ENCODE measurements at regions not wholly inside any gene's neighbourhood (a gene's known extent, or its start where the extent isn't known, plus 50 kb on each side); places are given as distances from the start of the nearest gene placed in this dataset.

- Histone ChIP-seq H3K4me2 (ENCODE audit: extremely low read depth, insufficient read depth, low read length) (no peak overlapping the region), H4K20me1 (ENCODE audit: control insufficient read depth, extremely low read depth, insufficient read depth, low read length) (no peaks in the 10 kb centered on the region), H3K4me3 (replicated peaks in 1 of 4; ENCODE audit: control extremely low read depth in 1 of 4, insufficient read depth in 1 of 4, low read depth in 3 of 4, low read length in 4 of 4) (no peak overlapping the region), H3K27ac (ENCODE audit: insufficient read depth, low read length) (no peak overlapping the region), H3K27me3 (ENCODE audit: control insufficient read depth, insufficient read depth, low read length) (peaks cover 6% of the 10 kb centered on the region), H3K9me3 (ENCODE audit: control insufficient read depth, insufficient read depth, low read depth, low read length) (no peaks in the 10 kb centered on the region), H3K79me2 (ENCODE audit: control insufficient read depth, insufficient read depth, low read length) (no peaks in the 10 kb centered on the region), H3K9ac (ENCODE audit: insufficient read depth, low read length) (no peak overlapping the region), H3K4me1 (ENCODE audit: control insufficient read depth, extremely low read depth, insufficient read depth, low read length) (no peaks in the 10 kb centered on the region), H2AFZ (ENCODE audit: low read length) (no peak overlapping the region), H3K36me3 (ENCODE audit: control insufficient read depth, insufficient read depth, low read length) (no peaks in the 10 kb centered on the region)
- no peak for DNase-seq (ENCODE audit: low read depth in 2 of 2)
- TF ChIP-seq CTCF (conservative IDR thresholded peaks at IDR 0.05 in 1 of 2, IDR thresholded peaks at IDR 0.05 in 1 of 2; ENCODE audit: low read depth in 1 of 2, low read length in 2 of 2) (no peak), EZH2 (IDR thresholded peaks at IDR 0.05; ENCODE audit: low read length, missing control alignments) (no peak)
These were observed 76.5 kb upstream of the HPCAL1 start for GRCh38 chr2:10226038-10226724.

DNA sequence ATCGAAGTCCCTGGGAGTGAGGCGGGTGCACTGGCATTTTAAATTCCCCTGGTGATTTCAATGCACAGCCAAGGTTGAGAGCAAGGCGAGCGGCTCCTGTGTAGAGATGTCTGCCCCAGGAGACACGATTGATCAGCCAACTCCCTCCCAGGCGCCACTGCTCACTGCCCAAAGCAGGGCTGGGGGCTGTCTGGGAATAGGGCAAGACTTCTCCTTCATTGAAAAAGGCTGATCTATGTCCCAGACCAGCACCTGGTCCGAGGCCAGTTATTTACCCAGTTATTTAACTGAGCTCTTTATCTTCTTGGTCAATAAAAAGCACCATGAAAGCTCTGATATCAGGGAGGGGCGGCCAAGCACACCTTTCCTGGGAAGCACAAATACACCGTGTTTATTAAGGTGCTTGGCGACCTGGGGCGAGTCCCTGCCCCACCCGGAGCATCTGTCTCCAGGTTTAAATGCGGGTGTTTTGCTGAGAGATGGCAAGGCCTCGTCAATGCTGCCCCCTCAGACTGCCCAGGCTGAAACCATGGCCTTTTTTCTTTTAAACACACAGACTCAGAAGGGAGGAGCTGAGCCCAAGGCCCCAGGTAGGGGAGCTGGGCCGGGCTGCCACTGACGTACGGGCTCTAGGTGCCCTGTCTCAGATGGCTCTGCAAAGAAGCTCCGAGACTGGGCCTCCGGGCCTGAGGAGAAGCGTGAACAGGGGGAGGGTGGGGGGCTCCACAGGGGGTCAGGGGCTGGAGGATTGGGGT, 73.9 kb upstream of the HPCAL1 start:
- Histone ChIP-seq H3K9me3 (ENCODE audit: control insufficient read depth, insufficient read depth, low read depth, low read length) (no peaks in the 10 kb centered on the region), H3K9ac (ENCODE audit: insufficient read depth, low read length) (no peak overlapping the region), H2AFZ (ENCODE audit: low read length) (no peak overlapping the region), H3K27me3 (ENCODE audit: control insufficient read depth, insufficient read depth, low read length) (peaks cover 6% of the 10 kb centered on the region), H3K27ac (ENCODE audit: insufficient read depth, low read length) (no peak overlapping the region), H4K20me1 (ENCODE audit: control insufficient read depth, extremely low read depth, insufficient read depth, low read length) (no peaks in the 10 kb centered on the region), H3K4me3 (replicated peaks in 1 of 4; ENCODE audit: control extremely low read depth in 1 of 4, insufficient read depth in 1 of 4, low read depth in 3 of 4, low read length in 4 of 4) (no peak overlapping the region), H3K79me2 (ENCODE audit: control insufficient read depth, insufficient read depth, low read length) (no peaks in the 10 kb centered on the region), H3K36me3 (ENCODE audit: control insufficient read depth, insufficient read depth, low read length) (no peaks in the 10 kb centered on the region), H3K4me2 (ENCODE audit: extremely low read depth, insufficient read depth, low read length) (no peak overlapping the region), H3K4me1 (ENCODE audit: control insufficient read depth, extremely low read depth, insufficient read depth, low read length) (no peaks in the 10 kb centered on the region)
- TF ChIP-seq EZH2 (IDR thresholded peaks at IDR 0.05; ENCODE audit: low read length, missing control alignments) (no peak), CTCF (conservative IDR thresholded peaks at IDR 0.05 in 1 of 2, IDR thresholded peaks at IDR 0.05 in 1 of 2; ENCODE audit: low read depth in 1 of 2, low read length in 2 of 2) (no peak)
- DNase-seq (ENCODE audit: low read depth in 2 of 2), result no peak

DNA sequence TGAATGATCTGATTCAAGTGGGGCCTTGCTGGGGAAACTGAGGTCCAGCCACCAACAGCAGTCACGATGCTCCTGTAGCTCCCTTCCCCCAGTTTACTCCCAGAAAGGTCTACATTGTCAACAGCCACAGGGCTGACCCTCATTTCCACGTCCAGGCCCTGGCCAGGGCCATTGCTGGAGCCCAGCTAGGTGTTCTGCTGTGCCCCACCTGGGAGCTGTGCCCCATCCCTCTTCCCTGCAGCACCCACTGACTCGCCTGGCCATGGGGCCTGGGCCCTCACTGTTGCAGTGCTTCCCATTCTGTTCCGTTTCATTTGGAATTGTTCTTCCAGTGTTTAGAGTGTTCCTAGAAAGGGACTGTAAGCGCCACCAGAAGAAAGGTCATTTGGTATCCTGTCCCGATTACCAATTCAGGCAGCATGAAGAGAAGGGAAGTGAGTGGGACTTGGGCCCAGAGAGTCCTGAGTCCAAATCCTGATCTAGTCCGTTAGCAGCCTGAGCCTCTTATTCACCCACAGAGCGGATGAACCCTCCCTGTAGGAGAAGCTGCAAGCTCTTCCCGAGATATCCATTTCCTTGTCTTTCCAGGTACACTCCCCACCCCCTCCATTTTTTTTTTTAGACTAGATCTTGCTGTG, 73.1 kb upstream of the HPCAL1 start:
- Histone ChIP-seq H3K9ac (ENCODE audit: insufficient read depth, low read length) (no peak overlapping the region), H3K36me3 (ENCODE audit: control insufficient read depth, insufficient read depth, low read length) (no peaks in the 10 kb centered on the region), H3K9me3 (ENCODE audit: control insufficient read depth, insufficient read depth, low read depth, low read length) (no peaks in the 10 kb centered on the region), H3K27me3 (ENCODE audit: control insufficient read depth, insufficient read depth, low read length) (peaks cover 6% of the 10 kb centered on the region), H3K79me2 (ENCODE audit: control insufficient read depth, insufficient read depth, low read length) (no peaks in the 10 kb centered on the region), H3K27ac (ENCODE audit: insufficient read depth, low read length) (no peak overlapping the region), H2AFZ (ENCODE audit: low read length) (no peak overlapping the region), H3K4me1 (ENCODE audit: control insufficient read depth, extremely low read depth, insufficient read depth, low read length) (no peaks in the 10 kb centered on the region), H4K20me1 (ENCODE audit: control insufficient read depth, extremely low read depth, insufficient read depth, low read length) (no peaks in the 10 kb centered on the region), H3K4me3 (replicated peaks in 1 of 4; ENCODE audit: control extremely low read depth in 1 of 4, insufficient read depth in 1 of 4, low read depth in 3 of 4, low read length in 4 of 4) (no peak overlapping the region), H3K4me2 (ENCODE audit: extremely low read depth, insufficient read depth, low read length) (no peak overlapping the region)
- DNase-seq (ENCODE audit: low read depth in 2 of 2), result no peak
- TF ChIP-seq EZH2 (IDR thresholded peaks at IDR 0.05; ENCODE audit: low read length, missing control alignments) (no peak), CTCF (conservative IDR thresholded peaks at IDR 0.05 in 1 of 2, IDR thresholded peaks at IDR 0.05 in 1 of 2; ENCODE audit: low read depth in 1 of 2, low read length in 2 of 2) (no peak)
